Mammary epithelial cell (primary cell): ENCODE measurements at regions not wholly inside any gene's neighbourhood (a gene's known extent, or its start where the extent isn't known, plus 50 kb on each side); places are given as distances from the start of the nearest gene placed in this dataset.

Experiments
- EZH2 ChIP-seq: IDR thresholded peaks from 2 replicates; pipeline ENCODE4 v1.6.1; 2012; ENCODE audit warnings: low read length, inconsistent platforms, borderline replicate concordance
- TF ChIP-seq, protein P1 (sequence below), 2 donors: IDR thresholded peaks in 1 of 2; conservative IDR thresholded peaks in 1 of 2; 2 replicates each; pipeline ENCODE4 v1.5.1; 2011 to 2012; ENCODE audit warnings: inconsistent platforms in 2 of 2, low read length in 2 of 2, mild to moderate bottlenecking in 2 of 2, control low read depth in 1 of 2, low read depth in 1 of 2; ENCODE audit not compliant: insufficient read depth in 1 of 2; ENCODE audit errors: extremely low read depth in 1 of 2

DNA sequence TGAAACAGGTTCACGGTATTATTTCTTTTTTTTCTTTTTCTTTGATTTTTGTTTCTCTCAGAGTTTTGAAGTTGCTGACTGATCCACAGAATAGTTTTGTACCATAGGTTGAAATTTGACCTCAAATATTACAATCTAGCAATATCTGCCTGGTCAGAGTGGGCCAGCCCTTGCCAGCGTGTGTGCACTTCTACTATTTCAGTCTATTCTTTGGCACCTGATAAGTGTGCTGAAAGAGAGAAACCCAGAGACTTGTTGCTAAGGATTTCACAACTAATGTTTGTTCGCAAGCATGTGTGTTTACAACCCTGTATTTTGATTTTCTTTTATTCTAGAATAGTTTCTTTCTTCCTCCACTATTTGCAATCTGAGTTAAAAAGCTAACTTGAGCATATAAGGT lies 1125.2 kb upstream of the CNTN5 start:
- TF ChIP-seq, protein P1, sequence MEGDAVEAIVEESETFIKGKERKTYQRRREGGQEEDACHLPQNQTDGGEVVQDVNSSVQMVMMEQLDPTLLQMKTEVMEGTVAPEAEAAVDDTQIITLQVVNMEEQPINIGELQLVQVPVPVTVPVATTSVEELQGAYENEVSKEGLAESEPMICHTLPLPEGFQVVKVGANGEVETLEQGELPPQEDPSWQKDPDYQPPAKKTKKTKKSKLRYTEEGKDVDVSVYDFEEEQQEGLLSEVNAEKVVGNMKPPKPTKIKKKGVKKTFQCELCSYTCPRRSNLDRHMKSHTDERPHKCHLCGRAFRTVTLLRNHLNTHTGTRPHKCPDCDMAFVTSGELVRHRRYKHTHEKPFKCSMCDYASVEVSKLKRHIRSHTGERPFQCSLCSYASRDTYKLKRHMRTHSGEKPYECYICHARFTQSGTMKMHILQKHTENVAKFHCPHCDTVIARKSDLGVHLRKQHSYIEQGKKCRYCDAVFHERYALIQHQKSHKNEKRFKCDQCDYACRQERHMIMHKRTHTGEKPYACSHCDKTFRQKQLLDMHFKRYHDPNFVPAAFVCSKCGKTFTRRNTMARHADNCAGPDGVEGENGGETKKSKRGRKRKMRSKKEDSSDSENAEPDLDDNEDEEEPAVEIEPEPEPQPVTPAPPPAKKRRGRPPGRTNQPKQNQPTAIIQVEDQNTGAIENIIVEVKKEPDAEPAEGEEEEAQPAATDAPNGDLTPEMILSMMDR (conservative IDR thresholded peaks at IDR 0.05 in 1 of 2, IDR thresholded peaks at IDR 0.05 in 1 of 2; ENCODE audit: extremely low read depth in 1 of 2, insufficient read depth in 1 of 2, low read depth in 1 of 2, low read length in 2 of 2) = no peak
- no peak for TF ChIP-seq EZH2
